GM12875 (cell line): ENCODE measurements at regions not wholly inside any gene's neighbourhood (a gene's known extent, or its start where the extent isn't known, plus 50 kb on each side); places are given as distances from the start of the nearest gene placed in this dataset.

Experiments used
- H3K4me3 ChIP-seq: one replicate; pipeline ENCODE4 v1.5.1; 2011; ENCODE audit warnings: low read depth, low read length, control low read depth
- TF ChIP-seq, protein P1 (sequence below): IDR thresholded peaks from 2 replicates; pipeline ENCODE4 v1.5.1; 2011; ENCODE audit warnings: low read depth, mild to moderate bottlenecking, control low read depth, inconsistent platforms, low read length, moderate library complexity, borderline replicate concordance; ENCODE audit not compliant: insufficient read depth

DNA sequence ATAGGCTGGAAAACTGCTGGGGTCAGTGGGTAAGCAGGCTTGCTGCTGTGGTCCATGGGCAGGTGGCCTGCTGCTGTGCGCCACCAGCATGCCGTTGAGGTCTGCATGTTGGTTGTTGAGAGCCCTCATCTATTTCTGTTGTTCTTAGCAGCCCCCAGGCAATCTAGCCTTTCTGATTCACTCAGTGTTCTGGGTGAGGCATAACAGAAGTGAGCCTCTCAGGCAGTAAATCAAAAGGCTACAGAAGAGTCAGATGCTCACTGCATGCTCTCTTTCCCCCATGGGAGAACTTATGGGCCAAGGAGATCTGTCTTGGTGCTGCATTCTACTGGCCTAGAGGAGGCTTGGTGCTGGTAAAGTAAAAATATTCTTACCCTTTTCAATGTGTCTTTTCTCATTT is 67.8 kb upstream of the ATP10A start:
- TF ChIP-seq, protein P1, sequence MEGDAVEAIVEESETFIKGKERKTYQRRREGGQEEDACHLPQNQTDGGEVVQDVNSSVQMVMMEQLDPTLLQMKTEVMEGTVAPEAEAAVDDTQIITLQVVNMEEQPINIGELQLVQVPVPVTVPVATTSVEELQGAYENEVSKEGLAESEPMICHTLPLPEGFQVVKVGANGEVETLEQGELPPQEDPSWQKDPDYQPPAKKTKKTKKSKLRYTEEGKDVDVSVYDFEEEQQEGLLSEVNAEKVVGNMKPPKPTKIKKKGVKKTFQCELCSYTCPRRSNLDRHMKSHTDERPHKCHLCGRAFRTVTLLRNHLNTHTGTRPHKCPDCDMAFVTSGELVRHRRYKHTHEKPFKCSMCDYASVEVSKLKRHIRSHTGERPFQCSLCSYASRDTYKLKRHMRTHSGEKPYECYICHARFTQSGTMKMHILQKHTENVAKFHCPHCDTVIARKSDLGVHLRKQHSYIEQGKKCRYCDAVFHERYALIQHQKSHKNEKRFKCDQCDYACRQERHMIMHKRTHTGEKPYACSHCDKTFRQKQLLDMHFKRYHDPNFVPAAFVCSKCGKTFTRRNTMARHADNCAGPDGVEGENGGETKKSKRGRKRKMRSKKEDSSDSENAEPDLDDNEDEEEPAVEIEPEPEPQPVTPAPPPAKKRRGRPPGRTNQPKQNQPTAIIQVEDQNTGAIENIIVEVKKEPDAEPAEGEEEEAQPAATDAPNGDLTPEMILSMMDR = no peak

More for the DNA sequence above, 67.8 kb upstream of the ATP10A start:
- H3K4me3 ChIP-seq = no peak overlapping the region
